Fibroblast of lung (primary cell): ENCODE measurements at regions not wholly inside any gene's neighbourhood (a gene's known extent, or its start where the extent isn't known, plus 50 kb on each side); places are given as distances from the start of the nearest gene placed in this dataset.

ENCODE experiments used
- DNase-seq, 2 donors: peaks; one replicate each; pipeline versions ENCODE4 v3.0.0 to v3.0.0-alpha.2; 2010; ENCODE audit warnings: low read depth in 2 of 2
- H2AFZ ChIP-seq: 2 replicates; pipeline ENCODE4 v1.5.1; 2012; ENCODE audit warnings: low read length, control low read depth, inconsistent platforms
- H3K27ac ChIP-seq: 2 replicates; pipeline ENCODE4 v1.5.1; 2011; ENCODE audit warnings: low read length, control low read depth; ENCODE audit not compliant: insufficient read depth
- H3K27me3 ChIP-seq: 2 replicates; pipeline ENCODE4 v1.5.1; 2011; ENCODE audit warnings: mild to moderate bottlenecking, low read length; ENCODE audit not compliant: control insufficient read depth, insufficient read depth
- H3K36me3 ChIP-seq: 2 replicates; pipeline ENCODE4 v1.5.1; 2011; ENCODE audit warnings: low read length; ENCODE audit not compliant: control insufficient read depth, insufficient read depth
- H3K4me1 ChIP-seq: 2 replicates; pipeline ENCODE4 v1.5.1; 2011; ENCODE audit warnings: low read length; ENCODE audit not compliant: control insufficient read depth, insufficient read depth; ENCODE audit errors: extremely low read depth
- H3K4me2 ChIP-seq: 2 replicates; pipeline ENCODE4 v1.5.1; 2011; ENCODE audit warnings: low read length, control low read depth; ENCODE audit not compliant: insufficient read depth; ENCODE audit errors: extremely low read depth
- H3K4me3 ChIP-seq, 4 experiments: fragments of 200-600 bp in 1 of 4; sonication (generic) in 1 of 4; replicated peaks in 1 of 4; 2 replicates each; pipeline ENCODE4 v1.5.1; 2011 to 2016; ENCODE audit warnings: low read length in 4 of 4, low read depth in 3 of 4, mild to moderate bottlenecking in 3 of 4, control low read depth in 2 of 4, inconsistent platforms in 1 of 4, mixed read lengths in 1 of 4; ENCODE audit not compliant: insufficient read depth in 1 of 4; ENCODE audit errors: control extremely low read depth in 1 of 4
- H3K79me2 ChIP-seq: 2 replicates; pipeline ENCODE4 v1.5.1; 2012; ENCODE audit warnings: mild to moderate bottlenecking, low read length, inconsistent platforms; ENCODE audit not compliant: control insufficient read depth, insufficient read depth
- H3K9ac ChIP-seq: 2 replicates; pipeline ENCODE4 v1.5.1; 2011; ENCODE audit warnings: mild to moderate bottlenecking, low read length, control low read depth; ENCODE audit not compliant: insufficient read depth
- H3K9me3 ChIP-seq: 2 replicates; pipeline ENCODE4 v1.5.1; 2012; ENCODE audit warnings: low read depth, low read length; ENCODE audit not compliant: control insufficient read depth, insufficient read depth
- H4K20me1 ChIP-seq: 2 replicates; pipeline ENCODE4 v1.5.1; 2011; ENCODE audit warnings: low read length; ENCODE audit not compliant: control insufficient read depth, insufficient read depth; ENCODE audit errors: extremely low read depth
- CTCF ChIP-seq, 2 donors: IDR thresholded peaks in 1 of 2; conservative IDR thresholded peaks in 1 of 2; 1 replicate in 1 of 2; 2 replicates in 1 of 2; pipeline ENCODE4 v1.5.1; 2011 to 2012; ENCODE audit warnings: low read length in 2 of 2, control low read depth in 1 of 2, inconsistent platforms in 1 of 2, low read depth in 1 of 2, mild to moderate bottlenecking in 1 of 2
- EZH2 ChIP-seq: IDR thresholded peaks from 2 replicates; pipeline ENCODE4 v1.5.1; 2012; ENCODE audit warnings: low read length, control low read depth, mild to moderate bottlenecking; ENCODE audit errors: missing control alignments

GRCh38 chrX:40514376-40514775 lies 66.4 kb upstream of the ATP6AP2 start:
- H3K27me3 ChIP-seq: no peaks in the 10 kb centered on the region
- H4K20me1 ChIP-seq: no peaks in the 10 kb centered on the region
- H3K79me2 ChIP-seq: no peaks in the 10 kb centered on the region
- no peak overlapping the region for H3K27ac ChIP-seq
- H3K9ac ChIP-seq: no peak overlapping the region
- H3K4me3 ChIP-seq: no peak overlapping the region
- no peak overlapping the region for H3K4me2 ChIP-seq
- no peak for TF ChIP-seq CTCF (conservative IDR thresholded peaks at IDR 0.05 in 1 of 2, IDR thresholded peaks at IDR 0.05 in 1 of 2; ENCODE audit: low read depth in 1 of 2, low read length in 2 of 2)
- TF ChIP-seq EZH2: no peak
- no peaks in the 10 kb centered on the region for H3K36me3 ChIP-seq
- no peaks in the 10 kb centered on the region for H3K9me3 ChIP-seq
- H3K4me1 ChIP-seq: no peaks in the 10 kb centered on the region
- DNase-seq: peak in 1 of 2 donors; percentile 41
- no peak overlapping the region for H2AFZ ChIP-seq

GRCh38 chrX:40513835-40514234 lies 66.9 kb upstream of the ATP6AP2 start:
- Histone ChIP-seq H3K9me3 (no peaks in the 10 kb centered on the region), H3K27me3 (no peaks in the 10 kb centered on the region), H3K36me3 (no peaks in the 10 kb centered on the region), H3K79me2 (no peaks in the 10 kb centered on the region), H3K4me3 (no peak overlapping the region), H3K9ac (no peak overlapping the region), H3K4me2 (no peak overlapping the region), H2AFZ (no peak overlapping the region), H4K20me1 (no peaks in the 10 kb centered on the region), H3K27ac (no peak overlapping the region), H3K4me1 (no peaks in the 10 kb centered on the region)
- peak in 1 of 2 donors; percentile 12 for DNase-seq
- TF ChIP-seq EZH2 (no peak), CTCF (conservative IDR thresholded peaks at IDR 0.05 in 1 of 2, IDR thresholded peaks at IDR 0.05 in 1 of 2; ENCODE audit: low read depth in 1 of 2, low read length in 2 of 2) (no peak)

GRCh38 chrX:40513012-40513411 lies 67.8 kb upstream of the ATP6AP2 start:
- no peak for DNase-seq
- H3K4me2 ChIP-seq: no peak overlapping the region
- no peaks in the 10 kb centered on the region for H3K9me3 ChIP-seq
- H2AFZ ChIP-seq: no peak overlapping the region
- no peak overlapping the region for H3K9ac ChIP-seq
- TF ChIP-seq EZH2 (no peak), CTCF (conservative IDR thresholded peaks at IDR 0.05 in 1 of 2, IDR thresholded peaks at IDR 0.05 in 1 of 2; ENCODE audit: low read depth in 1 of 2, low read length in 2 of 2) (no peak)
- no peaks in the 10 kb centered on the region for H3K36me3 ChIP-seq
- H3K27ac ChIP-seq: no peak overlapping the region
- no peaks in the 10 kb centered on the region for H3K4me1 ChIP-seq
- no peaks in the 10 kb centered on the region for H3K79me2 ChIP-seq
- H3K27me3 ChIP-seq: no peaks in the 10 kb centered on the region
- no peak overlapping the region for H3K4me3 ChIP-seq
- H4K20me1 ChIP-seq: no peaks in the 10 kb centered on the region
